ENCODE measurements at regions not wholly inside any gene's neighbourhood (a gene's known extent, or its start where the extent isn't known, plus 50 kb on each side); places are given as distances from the start of the nearest gene placed in this dataset.
"Not testable (repeated sequence)": the region's sequence is repeated elsewhere in the genome, so short reads cannot be mapped to it uniquely, and the experiment has no call there.

DNA sequence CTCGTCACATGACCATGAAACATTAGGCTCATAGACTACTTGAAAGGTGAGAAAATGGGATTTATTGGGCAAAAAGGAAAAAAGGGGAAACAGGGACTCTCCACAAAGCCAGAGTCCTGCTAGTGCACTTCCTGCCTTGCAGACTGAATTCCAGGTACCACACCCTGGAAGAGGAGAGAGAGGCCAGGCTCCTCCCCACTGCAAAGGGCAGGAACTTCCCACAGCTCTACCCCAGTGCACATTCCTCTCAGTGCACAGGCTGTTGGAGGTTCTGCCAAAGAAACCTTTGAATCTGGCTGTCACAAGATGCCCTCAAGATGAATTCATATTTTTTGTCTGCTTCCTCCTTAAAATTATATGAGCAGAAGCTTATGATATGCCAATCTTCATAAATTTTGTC is 920.4 kb upstream of the GJE1 start:
- ATAC-seq: no peak
- intact Hi-C loops (cut with DNase I): no loop called here
- DNase-seq (ENCODE audit: missing footprints): no peak

DNA sequence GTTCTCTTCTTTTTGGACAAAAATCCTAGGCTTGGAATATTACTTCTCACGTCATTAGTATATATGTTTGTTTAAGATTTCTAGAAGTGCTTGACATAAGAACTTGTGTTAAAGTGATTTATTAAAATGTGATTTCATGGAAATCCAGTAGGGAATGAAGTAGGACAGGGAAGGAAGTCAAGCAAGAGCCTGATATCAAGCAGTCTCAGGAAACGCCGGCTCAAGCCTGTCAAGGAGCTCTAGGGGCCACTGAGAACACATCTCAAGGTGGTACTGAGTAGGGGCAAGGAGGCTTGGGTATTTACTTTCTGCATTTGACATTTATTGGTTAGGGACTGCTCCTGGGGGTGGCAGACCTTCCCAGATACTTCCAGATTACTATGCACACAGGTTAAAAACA is 920.9 kb upstream of the GJE1 start:
- intact Hi-C loops (cut with DNase I): no loop called here
- ATAC-seq (no peak), DNase-seq (ENCODE audit: missing footprints) (no peak)

DNA sequence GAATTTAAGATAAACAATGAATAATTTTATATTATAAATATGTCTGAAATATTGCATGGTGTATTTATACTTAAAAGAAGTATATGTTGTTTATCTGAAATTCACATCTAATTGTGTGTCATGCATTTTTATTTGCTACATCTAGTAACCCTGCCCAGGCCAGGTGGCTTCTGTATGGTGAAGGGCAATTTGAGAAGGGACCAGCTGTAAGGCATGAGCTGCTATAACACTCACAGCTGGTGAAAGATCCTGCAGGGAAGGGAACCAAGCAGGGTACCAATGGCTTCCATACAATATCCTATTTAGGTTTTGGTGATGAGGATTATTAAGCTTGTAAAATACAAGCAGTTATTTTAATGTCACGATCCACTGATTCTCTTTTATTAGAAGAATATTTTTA is 921.8 kb upstream of the GJE1 start:
- ATAC-seq (no peak), DNase-seq (ENCODE audit: missing footprints) (no peak)
- intact Hi-C loops (cut with DNase I): no loop called here

DNA sequence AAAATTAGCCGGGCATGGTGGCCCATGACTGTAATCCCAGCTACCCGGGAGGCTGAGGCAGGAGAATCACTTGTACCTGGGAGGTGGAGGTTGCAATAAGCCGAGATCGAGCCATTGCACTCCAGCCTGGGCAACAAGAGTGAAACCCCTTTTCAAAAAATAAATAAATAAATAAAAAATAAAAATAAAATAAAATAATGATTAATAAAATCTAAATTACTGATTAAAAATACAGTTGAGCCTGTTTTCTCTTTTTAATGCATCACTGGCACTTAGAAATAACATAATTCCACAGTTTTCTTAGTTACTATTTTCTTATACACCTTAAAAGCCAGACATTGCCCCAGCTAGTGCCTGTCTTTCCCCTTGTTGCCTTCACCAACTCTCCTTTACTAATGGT is 922.8 kb upstream of the GJE1 start:
- no peak for DNase-seq (ENCODE audit: missing footprints)
- intact Hi-C loops (cut with DNase I): no loop called here
- no peak for ATAC-seq

DNA sequence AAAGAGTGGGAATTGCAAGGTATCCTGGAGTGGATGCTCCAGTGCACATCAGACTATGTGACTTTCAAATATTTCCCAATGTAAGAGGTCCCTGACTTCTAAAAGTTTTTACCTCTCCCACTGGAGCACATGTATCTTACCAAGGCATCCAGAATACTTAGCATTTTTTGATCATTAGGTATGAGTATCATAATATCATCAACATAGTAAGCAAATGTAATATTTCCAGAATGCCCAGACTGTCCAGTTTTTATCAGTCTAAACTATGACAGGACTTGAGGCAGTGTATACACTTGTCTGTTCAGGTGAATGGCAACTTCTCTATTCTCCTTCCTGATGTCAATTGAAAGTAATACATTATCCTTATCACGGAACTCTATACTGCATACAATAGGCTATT is 924.6 kb upstream of the GJE1 start:
- ATAC-seq: no peak
- intact Hi-C loops (cut with DNase I): no loop called here
- DNase-seq (ENCODE audit: missing footprints): no peak

DNA sequence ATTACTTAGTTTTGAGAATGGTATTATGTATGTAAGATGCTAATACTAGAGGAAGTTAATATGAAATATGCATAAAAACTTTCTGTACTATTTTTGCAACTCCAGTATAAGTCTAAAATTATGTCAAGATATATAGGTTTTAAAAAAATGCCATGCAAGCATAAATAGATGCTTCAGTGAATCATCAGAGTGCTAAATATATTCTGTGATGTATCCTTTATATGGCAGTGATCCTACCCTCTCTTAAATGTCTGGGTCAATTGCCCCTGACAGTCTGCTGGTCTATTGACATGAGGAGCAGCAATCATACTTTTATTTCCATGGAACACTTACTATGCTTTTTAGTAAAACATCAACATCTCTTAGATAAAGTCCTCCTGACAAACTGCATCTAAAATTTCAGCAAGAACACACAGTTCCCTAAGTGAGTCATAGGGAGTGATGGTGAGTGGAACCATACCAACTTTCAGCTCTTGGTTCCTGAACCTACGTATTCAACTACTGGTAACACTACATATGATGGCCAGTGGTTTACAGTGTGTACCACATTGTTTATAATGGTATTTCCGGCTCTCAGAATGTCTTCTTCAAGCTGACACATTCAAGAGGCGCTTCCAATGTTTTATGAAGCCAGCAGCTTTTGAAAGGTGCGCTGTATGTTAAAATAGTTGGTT is 928.7 kb upstream of the GJE1 start:
- intact Hi-C loops (cut with DNase I): no loop called here
- DNase-seq (ENCODE audit: missing footprints): no peak
- ATAC-seq: no peak

DNA sequence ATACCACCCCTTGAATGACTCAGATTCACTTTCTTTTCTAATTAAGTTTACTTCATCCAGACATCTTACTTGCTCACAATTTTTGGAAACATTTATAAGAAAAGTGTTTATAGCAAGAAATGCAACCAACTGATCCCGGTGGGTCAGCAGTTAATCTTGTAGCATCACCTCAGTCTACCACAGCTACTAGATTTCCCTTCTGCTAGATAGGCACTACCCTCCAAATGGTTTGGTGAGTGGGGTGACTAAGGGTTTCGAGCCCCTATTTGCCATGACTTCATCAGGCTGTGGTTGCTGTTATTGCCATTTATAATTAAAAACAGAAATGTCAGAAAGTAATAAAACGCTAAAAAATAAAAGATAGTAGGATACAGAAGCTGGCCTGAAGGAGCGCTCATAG is 930.1 kb upstream of the GJE1 start:
- intact Hi-C loops (cut with DNase I): no loop called here
- ATAC-seq: no peak

DNA sequence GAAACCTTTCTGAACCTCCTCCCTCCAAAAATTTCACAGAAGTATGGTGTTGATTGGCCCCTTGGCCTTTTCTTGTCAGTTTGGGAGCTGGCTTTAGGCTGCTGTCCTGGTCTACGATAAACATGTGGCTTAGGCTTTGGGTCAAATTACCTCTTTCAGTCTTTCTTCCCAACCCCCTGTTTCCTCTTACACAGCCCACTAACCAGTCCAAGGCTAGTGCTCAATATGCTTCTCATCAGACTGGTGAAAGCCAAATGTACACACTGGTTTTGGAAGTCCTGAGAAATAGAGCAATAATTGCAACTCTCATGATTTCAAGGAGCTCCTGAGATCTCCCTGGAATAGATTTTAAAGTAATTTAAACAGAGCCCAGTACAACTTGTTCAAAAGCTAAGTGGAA is 933.7 kb upstream of the GJE1 start:
- no peak for DNase-seq (ENCODE audit: missing footprints)
- no peak for ATAC-seq
- intact Hi-C loops (cut with DNase I): no loop called here

More for the DNA sequence above, 930.1 kb upstream of the GJE1 start:
- DNase-seq (ENCODE audit: missing footprints): no peak

DNA sequence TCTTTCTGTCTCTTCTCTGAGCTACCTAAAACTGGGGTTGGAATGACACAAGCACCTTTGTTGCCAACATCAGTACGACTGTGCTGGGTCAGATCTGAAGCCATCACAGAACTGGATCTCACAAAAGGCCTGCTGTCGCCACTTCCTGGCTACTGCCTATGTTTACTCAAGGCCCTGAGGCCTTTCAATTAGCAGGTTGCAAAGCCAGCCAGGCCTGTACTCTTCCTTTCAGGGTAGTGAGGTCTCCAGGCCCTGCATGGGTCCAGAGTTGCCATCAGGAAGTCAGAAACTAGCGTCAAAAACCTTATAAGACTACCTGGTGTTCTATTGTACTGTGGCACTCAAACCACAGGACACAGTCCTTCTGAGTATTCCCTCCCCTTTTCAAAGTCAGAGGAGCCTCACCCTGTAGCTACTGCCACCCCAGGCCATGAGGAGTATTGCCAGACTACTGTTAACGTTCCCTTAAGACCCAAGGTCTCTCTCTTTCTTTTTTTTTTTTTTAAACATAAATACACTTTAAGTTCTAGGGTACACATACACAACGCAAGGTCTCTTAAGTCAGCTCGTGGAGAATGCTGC is 937.4 kb upstream of the GJE1 start:
- intact Hi-C loops (cut with DNase I): no loop called here
- DNase-seq (ENCODE audit: missing footprints) (no peak), ATAC-seq (no peak)

DNA sequence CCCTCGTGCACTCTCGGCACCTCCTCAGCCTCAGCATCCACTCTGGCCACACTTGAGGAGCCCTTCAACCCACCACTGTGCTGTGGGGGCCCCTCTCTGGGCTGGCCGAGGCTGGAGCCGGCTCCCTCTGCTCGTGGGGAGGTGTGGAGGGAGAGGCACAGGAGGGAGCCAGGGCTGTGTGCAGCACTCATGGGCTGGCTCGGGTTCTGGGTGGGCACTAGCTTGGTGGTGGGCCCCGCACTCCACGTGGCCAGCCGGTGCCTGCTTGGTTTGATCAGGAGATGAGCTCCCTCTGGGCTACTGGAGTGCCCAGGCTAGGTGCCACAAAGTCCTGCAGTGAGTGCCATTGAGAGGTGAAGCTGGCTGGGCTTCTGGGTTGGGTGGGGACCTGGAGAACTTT is 949.4 kb upstream of the GJE1 start:
- intact Hi-C loops (cut with DNase I): no loop called here
- ATAC-seq (no peak), DNase-seq (ENCODE audit: missing footprints) (no peak)

DNA sequence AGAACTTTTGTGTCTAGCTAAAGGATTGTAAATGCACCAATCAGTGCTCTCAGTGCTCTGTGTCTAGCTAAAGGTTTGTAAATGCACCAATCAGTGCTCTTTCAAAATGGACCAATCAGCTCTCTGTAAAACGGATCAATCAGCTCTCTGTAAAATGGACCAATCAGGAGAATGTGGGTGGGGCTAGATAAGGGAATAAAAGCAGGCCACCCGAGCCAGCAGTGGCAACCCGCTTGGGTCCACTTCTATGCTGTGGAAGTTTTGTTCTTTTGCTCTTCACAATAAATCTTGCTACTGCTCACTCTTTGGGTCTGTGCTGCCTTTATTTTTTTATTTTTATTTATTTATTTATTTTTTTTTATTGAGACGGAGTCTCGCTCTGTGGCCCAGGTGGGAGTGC is 957.3 kb upstream of the GJE1 start:
- DNase-seq (ENCODE audit: missing footprints); intact Hi-C loops (cut with DNase I); ATAC-seq: not testable (repeated sequence)

DNA sequence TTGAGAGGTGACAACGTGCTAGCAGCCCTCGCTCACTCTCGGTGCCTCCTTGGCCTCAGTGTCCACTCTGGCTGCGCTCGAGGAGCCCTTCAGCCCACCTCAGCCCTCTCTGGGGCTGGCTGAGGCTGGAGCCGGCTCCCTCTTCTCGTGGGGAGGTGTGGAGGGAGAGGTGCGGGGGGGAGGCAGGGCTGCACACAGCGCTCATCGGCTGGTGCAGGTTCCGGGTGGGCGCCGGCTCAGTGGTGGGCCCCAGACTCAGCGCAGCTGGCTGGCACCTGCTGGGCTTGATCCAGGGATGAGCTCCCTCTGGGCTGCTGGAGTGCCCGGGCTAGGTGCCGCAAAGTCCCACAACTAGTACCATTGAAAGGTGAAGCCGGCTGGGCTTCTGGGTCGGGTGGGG is 957.8 kb upstream of the GJE1 start:
- DNase-seq (ENCODE audit: missing footprints): no peak
- no peak for ATAC-seq
- intact Hi-C loops (cut with DNase I): no loop called here

DNA sequence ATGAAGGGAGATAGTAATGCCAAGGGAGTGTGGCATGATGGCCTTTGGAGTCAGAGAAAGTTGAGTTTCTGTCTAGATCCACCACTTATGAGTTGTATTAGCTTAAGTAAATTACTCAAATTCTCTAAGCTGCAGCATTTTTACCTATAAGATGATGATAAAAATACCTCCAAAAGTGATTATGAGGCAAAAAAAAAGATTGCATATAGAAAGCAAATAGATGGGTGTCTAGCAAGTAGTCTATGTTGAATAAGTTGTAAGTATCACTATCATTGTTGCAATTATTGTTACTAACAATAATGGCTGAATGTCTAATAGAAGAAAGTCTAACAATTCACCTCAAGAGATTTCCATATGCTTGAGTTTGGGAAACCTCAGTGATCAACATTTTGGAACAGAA is 959.2 kb upstream of the GJE1 start:
- DNase-seq (ENCODE audit: missing footprints) (no peak), ATAC-seq (no peak)
- intact Hi-C loops (cut with DNase I): no loop called here

DNA sequence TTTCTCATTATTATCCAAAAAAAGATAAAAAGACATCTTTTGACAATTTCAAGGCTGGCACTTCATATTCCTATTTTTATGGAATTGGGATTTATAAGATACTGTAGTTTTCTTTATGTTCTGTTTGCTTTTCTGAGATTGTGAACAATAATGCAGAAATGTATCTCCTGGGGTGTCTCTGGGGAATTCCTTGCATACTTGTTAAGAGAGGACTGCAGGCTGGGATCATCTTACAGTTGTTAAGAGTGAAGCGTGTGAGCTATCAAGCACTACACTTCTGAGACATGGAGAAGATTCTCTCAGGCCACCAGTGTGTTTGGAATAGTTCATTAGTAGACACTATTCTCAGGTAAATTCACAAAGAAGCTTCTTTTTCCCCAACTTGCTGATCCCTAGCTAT is 963.3 kb upstream of the GJE1 start:
- intact Hi-C loops (cut with DNase I): loop anchor here (10.0 kb wide), 3 partner anchors 85 to 1795 kb away; partner anchors contain the start of gene CITED2
- DNase-seq (ENCODE audit: missing footprints) (no peak), ATAC-seq (no peak)

DNA sequence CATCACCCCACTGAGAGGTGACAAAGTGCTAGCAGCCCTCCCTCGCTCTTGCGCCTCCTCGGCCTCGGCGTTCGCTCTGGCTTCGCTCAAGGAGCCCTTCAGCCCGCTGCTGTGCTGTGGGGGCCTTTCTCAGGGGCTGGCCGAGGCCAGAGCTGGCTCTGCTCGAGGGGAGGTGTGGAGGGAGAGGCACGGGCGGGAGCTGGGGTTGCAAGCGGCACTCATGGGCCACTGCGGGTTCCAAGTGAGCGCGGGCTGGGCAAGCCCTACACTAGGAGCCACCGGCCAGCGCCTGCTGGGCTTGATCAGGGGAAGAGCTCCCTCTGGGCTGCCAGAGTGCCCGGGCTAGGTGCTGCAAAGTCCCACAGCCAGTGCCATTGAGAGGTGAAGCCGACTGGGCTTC is 964.8 kb upstream of the GJE1 start:
- DNase-seq (ENCODE audit: missing footprints) (peak; percentile 59), ATAC-seq (no peak)
- intact Hi-C loops (cut with DNase I): loop anchor here (10.0 kb wide), 3 partner anchors 87 to 1793 kb away; partner anchors contain the start of gene CITED2

DNA sequence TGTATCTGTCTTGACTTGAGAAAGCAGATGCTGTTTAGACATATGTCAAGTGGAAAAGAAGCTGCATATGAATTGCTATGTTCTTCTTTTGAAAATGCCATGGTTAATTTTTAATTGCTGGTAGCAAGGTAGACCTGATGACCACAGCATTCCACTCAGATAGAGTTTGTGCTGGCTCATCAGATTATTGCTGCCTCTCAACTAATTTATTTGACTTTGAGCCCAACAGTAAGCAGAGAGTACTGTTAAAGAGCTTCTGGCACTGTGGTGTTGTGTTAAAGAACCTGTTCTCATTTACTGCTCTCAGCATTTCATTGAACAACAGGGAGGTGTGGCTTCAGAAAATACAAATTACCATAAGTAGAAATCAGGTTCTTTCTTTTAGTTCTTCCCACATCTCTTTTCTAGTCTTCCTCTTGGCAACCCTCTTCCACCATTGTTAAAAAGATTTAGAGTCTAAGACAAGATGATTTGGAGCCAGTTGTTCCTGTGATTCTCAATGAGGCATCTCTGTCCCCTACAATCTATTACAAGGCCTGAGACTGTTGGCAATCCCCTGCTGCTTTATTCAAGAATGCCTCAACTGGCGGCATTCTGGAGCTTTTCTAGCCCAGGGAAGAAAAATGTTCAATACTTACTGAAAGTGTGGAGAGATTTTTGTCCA is 967.6 kb upstream of the GJE1 start:
- ATAC-seq (peak; percentile 71), DNase-seq (ENCODE audit: missing footprints) (no peak)
- intact Hi-C loops (cut with DNase I): loop anchor here (2.0 to 10.0 kb wide), 4 partner anchors 90 to 1790 kb away; partner anchors contain the start of gene CITED2

DNA sequence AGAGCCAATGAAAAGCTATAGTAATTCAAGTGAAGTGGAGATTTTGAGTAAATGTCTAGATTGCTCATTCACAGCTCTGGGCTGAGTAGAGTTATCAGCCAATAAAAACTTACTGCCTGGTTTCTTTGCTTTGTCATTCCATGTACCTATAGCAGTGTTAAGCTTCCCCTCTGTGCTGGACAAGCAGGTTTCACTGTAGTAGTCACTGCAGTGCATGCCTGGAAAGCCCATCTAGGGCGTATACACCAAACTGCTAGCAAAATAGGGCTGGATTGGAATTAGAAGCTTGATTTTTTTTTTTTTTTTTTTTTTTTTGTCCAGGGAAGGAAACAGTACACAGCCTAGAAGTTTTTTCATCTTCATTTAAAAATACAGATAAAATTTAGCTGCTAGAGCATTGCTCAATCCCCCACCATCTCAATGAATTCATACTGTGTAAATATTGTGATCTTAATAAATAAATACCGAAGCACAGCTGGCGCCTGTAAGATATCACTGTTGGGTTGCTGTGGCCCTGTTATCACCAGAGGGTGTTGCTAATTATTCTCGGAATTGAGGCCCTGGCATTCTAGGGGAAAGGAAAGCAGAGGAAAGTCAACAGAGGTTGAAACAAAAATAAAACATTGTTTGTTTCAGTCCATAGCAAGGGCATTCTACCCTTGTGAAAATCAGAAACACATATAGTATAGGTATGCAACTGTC is 968.5 kb upstream of the GJE1 start:
- ATAC-seq (peak; percentile 91), DNase-seq (ENCODE audit: missing footprints) (no peak)
- intact Hi-C loops (cut with DNase I): loop anchor here (2.0 to 10.0 kb wide), 5 partner anchors 91 to 1789 kb away; partner anchors contain the start of gene CITED2

DNA sequence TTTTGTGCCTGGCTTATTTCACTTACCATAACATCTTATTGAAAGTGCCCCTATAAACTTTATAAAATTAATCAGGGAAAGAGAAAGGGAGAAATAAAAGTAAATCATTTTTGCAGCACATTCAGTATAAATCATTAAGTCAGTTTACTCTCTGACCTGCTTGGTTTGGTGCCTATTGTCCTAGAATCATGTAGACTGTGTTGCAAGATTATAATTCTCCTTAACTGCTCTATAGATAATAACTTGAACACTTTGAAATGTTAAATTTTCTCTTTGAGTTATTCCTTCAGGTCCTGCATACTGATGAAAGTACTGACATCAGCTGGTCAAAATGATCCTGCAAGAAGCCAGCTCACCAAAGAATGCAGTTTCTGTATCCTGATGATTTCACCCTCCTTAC is 969.6 kb upstream of the GJE1 start:
- DNase-seq (ENCODE audit: missing footprints) (no peak), ATAC-seq (no peak)
- intact Hi-C loops (cut with DNase I): loop anchor here (5.0 to 10.0 kb wide), 4 partner anchors 92 to 1788 kb away; partner anchors contain the start of gene CITED2

DNA sequence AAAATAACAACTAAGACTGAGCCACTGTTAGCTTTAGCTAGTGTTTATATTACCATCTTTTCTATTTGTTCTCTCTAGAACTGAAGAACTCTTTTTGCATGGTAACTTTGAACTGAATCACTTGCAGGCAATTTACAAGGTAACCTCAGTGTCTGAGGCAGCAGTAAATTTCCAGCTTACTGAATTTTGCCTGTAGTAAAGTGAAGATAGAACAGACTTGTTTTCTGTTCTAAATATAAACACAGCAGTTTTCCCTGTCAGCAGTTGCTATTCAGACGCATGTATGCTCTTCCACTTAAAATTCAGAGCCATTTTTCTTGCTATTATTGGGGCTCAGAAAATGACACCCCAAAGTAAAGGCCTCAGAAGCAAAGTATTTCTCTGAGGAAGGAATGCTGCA is 974.0 kb upstream of the GJE1 start:
- intact Hi-C loops (cut with DNase I): no loop called here
- peak; percentile 69 for ATAC-seq
- no peak for DNase-seq (ENCODE audit: missing footprints)

DNA sequence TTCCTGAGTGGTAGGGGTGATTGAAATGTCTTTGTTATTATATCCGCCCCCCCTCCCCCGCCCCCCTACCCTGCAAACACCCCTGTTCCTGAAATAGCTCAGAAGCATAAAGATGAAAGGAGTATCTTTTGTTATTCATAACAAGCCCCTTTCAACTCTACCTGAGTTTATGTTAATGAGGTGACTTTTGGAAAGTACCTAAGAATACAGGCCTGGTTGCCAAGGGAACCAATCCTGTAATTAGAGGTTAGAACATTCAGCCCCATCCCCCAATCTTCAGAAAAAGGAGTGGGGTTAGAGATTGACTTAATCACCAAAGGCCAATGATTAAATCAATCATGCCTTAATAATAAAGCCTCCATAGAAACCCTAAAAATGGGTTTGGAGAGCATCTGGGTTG is 979.2 kb upstream of the GJE1 start:
- ATAC-seq (no peak), DNase-seq (ENCODE audit: missing footprints) (no peak)
- intact Hi-C loops (cut with DNase I): no loop called here
